T-helper 1 cell treated with Interleukin-12 subunit alpha and Interleukin-12 subunit beta and Interleukin-4 antibody, amounts not matched to agents 30 μg/mL and 1 μg/mL, for 36 hours (primary cell): ENCODE measurements at regions not wholly inside any gene's neighbourhood (a gene's known extent, or its start where the extent isn't known, plus 50 kb on each side); places are given as distances from the start of the nearest gene placed in this dataset.
"Not testable (repeated sequence)": the region's sequence is repeated elsewhere in the genome, so short reads cannot be mapped to it uniquely, and the experiment has no call there.

ENCODE experiments used
- H3K27ac Mint-ChIP-seq: one replicate; pipeline ENCODE4 v1.8.0; 2021; ENCODE audit warnings: mild to moderate bottlenecking, mixed read lengths
- H3K27me3 Mint-ChIP-seq: one replicate; pipeline ENCODE4 v1.8.0; 2021; ENCODE audit warnings: low read depth, mixed read lengths
- H3K36me3 Mint-ChIP-seq: one replicate; pipeline ENCODE4 v1.8.0; 2021; ENCODE audit warnings: low read depth, mixed read lengths
- H3K4me1 Mint-ChIP-seq: one replicate; pipeline ENCODE4 v1.8.0; 2021; ENCODE audit warnings: low read depth, mixed read lengths
- H3K4me3 Mint-ChIP-seq: one replicate; pipeline ENCODE4 v1.8.0; 2021; ENCODE audit warnings: mild to moderate bottlenecking, moderate library complexity, mixed read lengths
- H3K9me3 Mint-ChIP-seq: one replicate; pipeline ENCODE4 v1.8.0; 2021; ENCODE audit warnings: mixed read lengths

- Mint-ChIP-seq H3K9me3 (no peaks in the 10 kb centered on the region), H3K27me3 (peaks cover 12% of the 10 kb centered on the region), H3K4me1 (peaks cover 2% of the 10 kb centered on the region), H3K4me3 (no peak overlapping the region), H3K27ac (no peak overlapping the region), H3K36me3 (no peaks in the 10 kb centered on the region)
Observed at GRCh38 chr12:75702477-75703093, 191.2 kb upstream of the KRR1 start.

DNA sequence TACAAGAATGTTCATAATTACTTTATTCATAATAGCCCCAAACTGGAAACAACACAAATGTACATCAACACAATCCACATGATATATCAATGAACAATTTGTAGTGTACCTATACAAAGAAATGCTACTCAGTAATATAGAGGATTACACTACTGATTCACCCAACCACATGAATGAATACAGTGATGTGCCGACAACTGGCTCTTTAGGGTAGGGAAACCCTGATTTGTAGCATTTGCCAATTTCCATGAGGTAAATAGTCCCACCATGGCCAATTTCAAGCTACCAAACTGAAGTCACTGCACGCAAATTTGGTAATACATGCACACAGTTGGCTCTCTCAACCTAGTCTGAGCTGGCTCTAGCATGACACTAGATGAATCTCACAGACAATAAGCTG lies 190.4 kb upstream of the KRR1 start:
- Mint-ChIP-seq H3K27ac (no peak overlapping the region), H3K9me3 (no peaks in the 10 kb centered on the region), H3K36me3 (no peaks in the 10 kb centered on the region), H3K4me3 (no peak overlapping the region), H3K27me3 (peaks cover 8% of the 10 kb centered on the region), H3K4me1 (peaks cover under 1% of the 10 kb centered on the region)

DNA sequence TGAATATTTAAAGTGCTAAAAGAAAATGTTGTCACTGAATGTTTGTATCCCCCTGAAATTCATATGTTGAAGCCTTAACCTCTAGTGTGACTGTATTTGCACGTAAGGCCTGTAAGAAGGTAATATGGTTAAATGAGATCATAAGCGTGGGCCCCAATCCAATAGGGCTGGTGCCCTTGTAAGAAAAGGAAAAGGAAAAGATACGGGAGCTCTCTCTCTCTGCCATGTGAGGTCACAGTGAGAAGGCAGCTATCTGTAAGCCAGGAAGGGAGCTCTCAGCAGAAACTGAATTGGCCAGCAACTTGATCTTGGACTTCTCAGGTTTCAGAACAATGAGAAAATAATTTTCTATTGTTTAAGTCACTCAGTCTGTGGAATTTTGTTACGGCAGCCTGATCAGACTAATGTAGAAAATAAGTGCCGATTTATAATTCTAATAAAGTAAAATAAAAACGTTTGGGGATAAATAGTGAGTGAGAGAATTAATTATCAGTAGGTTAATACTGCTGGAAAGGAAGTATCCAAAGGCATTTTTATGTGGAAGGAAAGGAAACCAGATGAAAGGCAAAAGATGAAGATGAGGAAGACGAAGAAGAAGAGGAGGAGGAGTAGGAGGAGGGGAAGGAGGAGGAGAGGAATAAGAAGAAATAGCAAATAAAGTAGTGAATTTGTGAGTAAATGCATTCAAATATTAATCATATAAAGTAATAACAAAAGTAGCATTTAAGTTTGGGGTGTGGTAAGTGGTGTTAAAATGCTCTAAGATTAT lies 188.5 kb upstream of the KRR1 start:
- H3K4me3 Mint-ChIP-seq = no peak overlapping the region
- H3K27me3 Mint-ChIP-seq = peaks cover 5% of the 10 kb centered on the region
- H3K36me3 Mint-ChIP-seq = no peaks in the 10 kb centered on the region
- no peak overlapping the region for H3K27ac Mint-ChIP-seq
- no peaks in the 10 kb centered on the region for H3K4me1 Mint-ChIP-seq
- H3K9me3 Mint-ChIP-seq = no peaks in the 10 kb centered on the region

GRCh38 chr12:75699251-75699650 lies 187.8 kb upstream of the KRR1 start:
- Mint-ChIP-seq H3K4me3 (no peak overlapping the region), H3K36me3 (no peaks in the 10 kb centered on the region), H3K27me3 (peaks cover 9% of the 10 kb centered on the region), H3K27ac (no peak overlapping the region), H3K9me3 (no peaks in the 10 kb centered on the region), H3K4me1 (no peaks in the 10 kb centered on the region)

GRCh38 chr12:75698052-75698451 lies 186.6 kb upstream of the KRR1 start:
- no peak overlapping the region for H3K4me3 Mint-ChIP-seq
- no peaks in the 10 kb centered on the region for H3K4me1 Mint-ChIP-seq
- peaks cover 17% of the 10 kb centered on the region for H3K27me3 Mint-ChIP-seq
- H3K27ac Mint-ChIP-seq = no peak overlapping the region
- no peaks in the 10 kb centered on the region for H3K36me3 Mint-ChIP-seq
- no peaks in the 10 kb centered on the region for H3K9me3 Mint-ChIP-seq

DNA sequence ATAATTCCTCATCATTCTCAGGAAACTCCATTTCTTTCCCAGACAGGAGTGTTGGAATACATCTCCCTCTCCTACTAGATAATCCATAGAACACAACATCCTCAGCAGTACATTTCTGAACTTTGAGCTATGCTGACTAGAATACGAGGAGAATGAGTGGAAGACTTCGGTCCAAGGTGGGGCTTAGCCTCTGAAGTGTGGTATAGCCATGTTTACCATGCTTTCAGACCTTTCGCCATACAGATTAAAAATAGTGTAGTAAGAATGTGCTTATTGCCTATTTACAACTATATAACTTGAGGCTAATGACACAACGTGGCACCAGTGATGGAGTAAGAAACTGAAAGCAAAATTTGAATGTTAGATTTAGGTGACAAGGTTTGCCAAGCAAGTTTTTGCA lies 184.5 kb upstream of the KRR1 start:
- H3K36me3 Mint-ChIP-seq = no peaks in the 10 kb centered on the region

GRCh38 chr12:75694534-75695268 lies 183.3 kb upstream of the KRR1 start:
- no peaks in the 10 kb centered on the region for H3K4me1 Mint-ChIP-seq
- H3K9me3 Mint-ChIP-seq = no peaks in the 10 kb centered on the region
- H3K27ac Mint-ChIP-seq = no peak overlapping the region
- peaks cover 16% of the 10 kb centered on the region for H3K27me3 Mint-ChIP-seq
- no peak overlapping the region for H3K4me3 Mint-ChIP-seq
- no peaks in the 10 kb centered on the region for H3K36me3 Mint-ChIP-seq

More for the DNA sequence above, 184.5 kb upstream of the KRR1 start:
- Mint-ChIP-seq H3K9me3 (no peaks in the 10 kb centered on the region), H3K27ac (no peak overlapping the region), H3K27me3 (peaks cover 16% of the 10 kb centered on the region), H3K4me1 (no peaks in the 10 kb centered on the region), H3K4me3 (no peak overlapping the region)

DNA sequence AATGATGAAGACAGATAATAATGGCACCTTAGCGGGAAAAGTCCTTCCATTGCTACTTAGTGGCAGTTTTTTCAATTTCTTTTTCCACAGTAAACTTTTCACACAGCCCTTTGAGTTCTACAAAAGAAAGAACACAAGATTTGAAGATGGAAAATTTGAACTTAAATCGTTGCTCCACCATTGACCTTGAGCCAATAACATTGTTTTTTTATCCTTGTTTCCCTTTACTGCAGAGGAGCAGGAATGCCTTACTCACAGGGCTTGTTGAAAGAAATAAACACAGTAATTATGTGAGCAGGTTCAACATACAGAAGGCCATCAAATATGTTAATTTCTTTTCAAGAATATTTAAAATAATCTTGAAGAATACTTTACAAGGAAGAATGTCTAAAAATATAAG lies 181.5 kb upstream of the KRR1 start:
- no peaks in the 10 kb centered on the region for H3K36me3 Mint-ChIP-seq
- H3K27me3 Mint-ChIP-seq = peaks cover 16% of the 10 kb centered on the region
- H3K4me3 Mint-ChIP-seq = no peak overlapping the region
- no peak overlapping the region for H3K27ac Mint-ChIP-seq
- no peaks in the 10 kb centered on the region for H3K4me1 Mint-ChIP-seq
- no peaks in the 10 kb centered on the region for H3K9me3 Mint-ChIP-seq

GRCh38 chr12:75690296-75690955 lies 179.0 kb upstream of the KRR1 start:
- no peaks in the 10 kb centered on the region for H3K4me1 Mint-ChIP-seq
- H3K27me3 Mint-ChIP-seq = peaks cover 16% of the 10 kb centered on the region
- no peaks in the 10 kb centered on the region for H3K36me3 Mint-ChIP-seq
- H3K9me3 Mint-ChIP-seq = no peaks in the 10 kb centered on the region
- no peak overlapping the region for H3K27ac Mint-ChIP-seq
- H3K4me3 Mint-ChIP-seq = no peak overlapping the region

- not testable (repeated sequence) for H3K36me3 Mint-ChIP-seq, H3K9me3 Mint-ChIP-seq, H3K4me1 Mint-ChIP-seq, H3K27me3 Mint-ChIP-seq, H3K4me3 Mint-ChIP-seq, H3K27ac Mint-ChIP-seq
Observed at GRCh38 chr12:75686233-75686632, 174.8 kb upstream of the KRR1 start.

- no peaks in the 10 kb centered on the region for H3K36me3 Mint-ChIP-seq
Observed at GRCh38 chr12:75685617-75686225, 174.3 kb upstream of the KRR1 start.

DNA sequence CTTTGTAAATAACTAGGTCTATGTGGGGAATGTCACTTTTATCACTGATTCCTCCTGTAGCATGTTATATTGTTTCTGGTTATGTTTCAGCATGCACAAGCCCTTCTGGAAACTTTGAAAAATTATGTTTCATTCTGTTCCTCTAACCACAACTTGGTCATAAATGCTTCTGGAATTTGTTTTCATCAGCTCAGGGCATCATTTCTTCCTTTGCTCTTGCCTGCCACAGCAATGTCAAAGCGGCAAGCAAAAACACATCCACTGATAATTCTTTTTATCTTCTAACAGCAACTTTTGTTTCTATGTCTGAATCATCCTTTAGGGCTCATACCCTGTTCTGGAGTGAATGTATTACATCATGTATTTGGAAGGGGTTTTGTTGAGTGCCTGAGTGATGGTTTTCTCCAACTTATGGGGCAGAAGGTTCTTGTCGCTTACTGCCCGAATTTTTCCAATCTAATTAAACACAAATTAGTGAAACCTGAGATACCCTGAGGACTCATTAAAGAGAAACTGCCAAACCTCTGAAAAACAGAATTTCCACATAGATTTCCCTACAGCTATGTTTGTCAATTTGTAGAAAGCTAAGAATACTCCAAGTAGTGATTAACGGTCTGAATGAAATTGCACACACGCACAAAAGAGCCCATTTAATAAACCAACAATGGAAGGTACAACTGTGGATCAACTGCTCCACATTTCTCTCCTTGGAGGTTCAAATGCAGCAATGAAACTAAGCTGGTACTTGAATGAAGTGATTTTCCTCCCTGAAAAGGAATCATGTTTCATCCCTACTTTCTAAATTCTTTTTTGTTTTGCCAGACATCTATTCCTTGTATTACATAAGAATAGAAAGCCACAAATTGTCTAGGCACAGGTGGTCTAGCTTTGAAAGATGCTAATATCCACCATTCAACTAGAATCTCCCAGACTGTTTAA lies 173.5 kb upstream of the KRR1 start:
- Mint-ChIP-seq H3K9me3 (peaks cover 7% of the 10 kb centered on the region), H3K27ac (no peak overlapping the region), H3K36me3 (no peaks in the 10 kb centered on the region)

More at GRCh38 chr12:75685617-75686225, 174.3 kb upstream of the KRR1 start:
- no peaks in the 10 kb centered on the region for H3K27me3 Mint-ChIP-seq
- no peak overlapping the region for H3K4me3 Mint-ChIP-seq
- no peak overlapping the region for H3K27ac Mint-ChIP-seq
- H3K4me1 Mint-ChIP-seq = no peaks in the 10 kb centered on the region
- peaks cover 7% of the 10 kb centered on the region for H3K9me3 Mint-ChIP-seq

DNA sequence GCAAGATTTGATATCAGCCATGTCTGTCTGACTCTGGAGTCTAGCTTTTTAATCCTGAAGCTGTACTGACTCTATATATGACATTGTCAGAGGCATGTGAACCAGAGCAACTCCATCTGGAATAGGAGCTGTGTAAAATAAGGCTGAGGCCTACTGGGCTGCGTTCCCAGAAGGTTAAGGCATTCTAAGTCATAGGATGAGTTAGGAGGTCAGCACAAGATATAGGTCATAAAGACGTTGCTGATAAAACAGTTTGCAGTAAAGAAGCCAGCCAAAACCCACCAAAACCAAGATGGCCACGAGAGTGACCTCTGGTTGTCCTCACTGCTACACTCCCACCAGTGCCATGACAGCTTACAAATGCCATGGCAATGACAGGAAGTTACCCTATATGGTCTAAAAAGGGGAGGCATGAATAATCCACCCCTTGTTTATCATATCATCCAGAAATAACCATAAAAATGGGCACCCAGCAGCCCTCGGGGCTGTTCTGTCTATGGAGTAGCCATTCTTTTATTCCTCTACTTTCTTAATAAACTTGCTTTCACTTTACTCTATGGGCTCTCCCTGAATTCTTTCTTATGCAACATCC lies 172.7 kb upstream of the KRR1 start:
- H3K4me3 Mint-ChIP-seq, H3K4me1 Mint-ChIP-seq, H3K9me3 Mint-ChIP-seq, H3K27me3 Mint-ChIP-seq, H3K36me3 Mint-ChIP-seq, H3K27ac Mint-ChIP-seq: not testable (repeated sequence)

More for the DNA sequence above, 173.5 kb upstream of the KRR1 start:
- H3K4me1 Mint-ChIP-seq = no peaks in the 10 kb centered on the region
- no peaks in the 10 kb centered on the region for H3K27me3 Mint-ChIP-seq
- no peak overlapping the region for H3K4me3 Mint-ChIP-seq
